GM23338 (cell line): ENCODE measurements at regions not wholly inside any gene's neighbourhood (a gene's known extent, or its start where the extent isn't known, plus 50 kb on each side); places are given as distances from the start of the nearest gene placed in this dataset.

Source experiments
- EZH2 ChIP-seq: fragments of 200-600 bp; sonication (generic); IDR thresholded peaks from one replicate; pipeline ENCODE4 v1.8.0; 2017; ENCODE audit warnings: antibody characterized with exemption, mild to moderate bottlenecking, low read depth; ENCODE audit not compliant: unreplicated experiment
- NANOG ChIP-seq: IDR thresholded peaks from 2 replicates; pipeline ENCODE4 v1.6.1; 2016; ENCODE audit warnings: antibody characterized with exemption, borderline replicate concordance
- POLR2AphosphoS5 ChIP-seq: IDR thresholded peaks from 2 replicates; pipeline ENCODE4 v1.6.1; 2016; ENCODE audit warnings: antibody characterized with exemption, low read depth
- TF ChIP-seq, protein P1 (sequence below), 2 experiments: fragments of 200-600 bp in 1 of 2; sonication (generic) in 1 of 2; conservative IDR thresholded peaks; 2 replicates each; pipeline versions ENCODE4 v1.5.1 to v1.6.1; 2016 to 2017; ENCODE audit warnings: antibody characterized with exemption in 2 of 2, low read depth in 2 of 2, mild to moderate bottlenecking in 2 of 2, moderate library complexity in 1 of 2
- TF ChIP-seq, protein P2 (sequence below): IDR thresholded peaks from one replicate; pipeline ENCODE4 v1.6.1; 2018; ENCODE audit warnings: antibody characterized with exemption; ENCODE audit not compliant: unreplicated experiment

DNA sequence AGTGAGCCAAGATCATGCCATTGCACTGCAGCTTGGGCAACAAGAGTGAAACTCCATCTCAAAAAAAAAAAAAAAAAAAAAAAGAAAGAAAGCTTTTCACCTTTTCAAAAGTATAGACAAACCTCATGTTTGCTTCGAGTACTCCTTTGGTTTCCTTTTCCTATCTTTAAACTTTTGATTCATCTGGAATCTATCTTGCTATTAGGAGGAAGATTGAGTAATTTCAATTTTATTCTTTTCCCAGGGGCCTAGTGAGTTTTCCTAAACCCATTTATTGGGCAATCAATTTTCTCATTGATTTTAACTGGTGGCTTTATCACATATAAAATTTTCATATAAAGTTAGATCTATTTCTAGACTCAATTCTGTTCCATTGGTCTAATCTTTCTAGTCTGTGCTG, 190.5 kb upstream of the VEPH1 start:
- TF ChIP-seq, protein P1, sequence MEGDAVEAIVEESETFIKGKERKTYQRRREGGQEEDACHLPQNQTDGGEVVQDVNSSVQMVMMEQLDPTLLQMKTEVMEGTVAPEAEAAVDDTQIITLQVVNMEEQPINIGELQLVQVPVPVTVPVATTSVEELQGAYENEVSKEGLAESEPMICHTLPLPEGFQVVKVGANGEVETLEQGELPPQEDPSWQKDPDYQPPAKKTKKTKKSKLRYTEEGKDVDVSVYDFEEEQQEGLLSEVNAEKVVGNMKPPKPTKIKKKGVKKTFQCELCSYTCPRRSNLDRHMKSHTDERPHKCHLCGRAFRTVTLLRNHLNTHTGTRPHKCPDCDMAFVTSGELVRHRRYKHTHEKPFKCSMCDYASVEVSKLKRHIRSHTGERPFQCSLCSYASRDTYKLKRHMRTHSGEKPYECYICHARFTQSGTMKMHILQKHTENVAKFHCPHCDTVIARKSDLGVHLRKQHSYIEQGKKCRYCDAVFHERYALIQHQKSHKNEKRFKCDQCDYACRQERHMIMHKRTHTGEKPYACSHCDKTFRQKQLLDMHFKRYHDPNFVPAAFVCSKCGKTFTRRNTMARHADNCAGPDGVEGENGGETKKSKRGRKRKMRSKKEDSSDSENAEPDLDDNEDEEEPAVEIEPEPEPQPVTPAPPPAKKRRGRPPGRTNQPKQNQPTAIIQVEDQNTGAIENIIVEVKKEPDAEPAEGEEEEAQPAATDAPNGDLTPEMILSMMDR (conservative IDR thresholded peaks at IDR 0.05; ENCODE audit: low read depth in 2 of 2), result no peak
- TF ChIP-seq EZH2 (no peak), POLR2AphosphoS5 (no peak), NANOG (no peak)
- TF ChIP-seq, protein P2, sequence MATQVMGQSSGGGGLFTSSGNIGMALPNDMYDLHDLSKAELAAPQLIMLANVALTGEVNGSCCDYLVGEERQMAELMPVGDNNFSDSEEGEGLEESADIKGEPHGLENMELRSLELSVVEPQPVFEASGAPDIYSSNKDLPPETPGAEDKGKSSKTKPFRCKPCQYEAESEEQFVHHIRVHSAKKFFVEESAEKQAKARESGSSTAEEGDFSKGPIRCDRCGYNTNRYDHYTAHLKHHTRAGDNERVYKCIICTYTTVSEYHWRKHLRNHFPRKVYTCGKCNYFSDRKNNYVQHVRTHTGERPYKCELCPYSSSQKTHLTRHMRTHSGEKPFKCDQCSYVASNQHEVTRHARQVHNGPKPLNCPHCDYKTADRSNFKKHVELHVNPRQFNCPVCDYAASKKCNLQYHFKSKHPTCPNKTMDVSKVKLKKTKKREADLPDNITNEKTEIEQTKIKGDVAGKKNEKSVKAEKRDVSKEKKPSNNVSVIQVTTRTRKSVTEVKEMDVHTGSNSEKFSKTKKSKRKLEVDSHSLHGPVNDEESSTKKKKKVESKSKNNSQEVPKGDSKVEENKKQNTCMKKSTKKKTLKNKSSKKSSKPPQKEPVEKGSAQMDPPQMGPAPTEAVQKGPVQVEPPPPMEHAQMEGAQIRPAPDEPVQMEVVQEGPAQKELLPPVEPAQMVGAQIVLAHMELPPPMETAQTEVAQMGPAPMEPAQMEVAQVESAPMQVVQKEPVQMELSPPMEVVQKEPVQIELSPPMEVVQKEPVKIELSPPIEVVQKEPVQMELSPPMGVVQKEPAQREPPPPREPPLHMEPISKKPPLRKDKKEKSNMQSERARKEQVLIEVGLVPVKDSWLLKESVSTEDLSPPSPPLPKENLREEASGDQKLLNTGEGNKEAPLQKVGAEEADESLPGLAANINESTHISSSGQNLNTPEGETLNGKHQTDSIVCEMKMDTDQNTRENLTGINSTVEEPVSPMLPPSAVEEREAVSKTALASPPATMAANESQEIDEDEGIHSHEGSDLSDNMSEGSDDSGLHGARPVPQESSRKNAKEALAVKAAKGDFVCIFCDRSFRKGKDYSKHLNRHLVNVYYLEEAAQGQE, result no peak
